Naive B cell (primary cell): ENCODE measurements at regions not wholly inside any gene's neighbourhood (a gene's known extent, or its start where the extent isn't known, plus 50 kb on each side); places are given as distances from the start of the nearest gene placed in this dataset.

Experiments used
- ATAC-seq, 2 donors: fragments of 150-1000 bp; cut with Tn5 transposase; 2 replicates each; pipeline ENCODE4 v1.10.0; 2021; ENCODE audit warnings: low read depth in 2 of 2, mild to moderate bottlenecking in 2 of 2, moderate library complexity in 2 of 2
- DNase-seq: peaks from one replicate; pipeline ENCODE4 v3.0.0; 2022
- H3K27ac Mint-ChIP-seq, 6 donors: one replicate each; pipeline ENCODE4 v1.8.0; 2020 to 2022; ENCODE audit warnings: mild to moderate bottlenecking in 6 of 6, mixed read lengths in 6 of 6, moderate library complexity in 5 of 6, inconsistent platforms in 2 of 6
- H3K27me3 Mint-ChIP-seq, 3 donors: one replicate each; pipeline ENCODE4 v1.8.0; 2021 to 2022; ENCODE audit warnings: mixed read lengths in 3 of 3, mild to moderate bottlenecking in 1 of 3
- H3K36me3 Mint-ChIP-seq, 2 donors: one replicate each; pipeline ENCODE4 v1.8.0; 2020 to 2022; ENCODE audit warnings: mixed read lengths in 2 of 2, inconsistent platforms in 1 of 2, mild to moderate bottlenecking in 1 of 2
- H3K4me1 Mint-ChIP-seq, 3 donors: one replicate each; pipeline ENCODE4 v1.8.0; 2020 to 2022; ENCODE audit warnings: mixed read lengths in 3 of 3, inconsistent platforms in 1 of 3, mild to moderate bottlenecking in 1 of 3, moderate library complexity in 1 of 3
- H3K4me3 Mint-ChIP-seq, 8 donors: one replicate each; pipeline ENCODE4 v1.8.0; 2020 to 2022; ENCODE audit warnings: mild to moderate bottlenecking in 8 of 8, mixed read lengths in 8 of 8, moderate library complexity in 8 of 8, inconsistent platforms in 2 of 8
- H3K9me3 Mint-ChIP-seq, 7 donors: one replicate each; pipeline ENCODE4 v1.8.0; 2020 to 2022; ENCODE audit warnings: mixed read lengths in 7 of 7, mild to moderate bottlenecking in 5 of 7, inconsistent platforms in 2 of 7, moderate library complexity in 1 of 7

GRCh38 chr1:34603594-34603993, 151.3 kb upstream of the GJB5 start:
- Mint-ChIP-seq H3K9me3 (peaks cover 0 to 4% (median 0%) of the 10 kb centered on the region in 7 donors), H3K27me3 (peaks cover 19 to 39% (median 20%) of the 10 kb centered on the region in 3 donors), H3K4me1 (no peaks in the 10 kb centered on the region), H3K4me3 (no peak overlapping the region), H3K27ac (no peak overlapping the region), H3K36me3 (no peaks in the 10 kb centered on the region)
- DNase-seq (no peak), ATAC-seq (no peak)

GRCh38 chr1:34606504-34606903, 148.3 kb upstream of the GJB5 start:
- H3K27ac Mint-ChIP-seq, result no peak overlapping the region
- DNase-seq (no peak), ATAC-seq (no peak)
- no peaks in the 10 kb centered on the region for H3K4me1 Mint-ChIP-seq
- H3K4me3 Mint-ChIP-seq, result no peak overlapping the region
- H3K27me3 Mint-ChIP-seq, result peaks cover 26 to 49% (median 30%) of the 10 kb centered on the region in 3 donors
- no peaks in the 10 kb centered on the region for H3K9me3 Mint-ChIP-seq
- no peaks in the 10 kb centered on the region for H3K36me3 Mint-ChIP-seq

- no peaks in the 10 kb centered on the region for H3K36me3 Mint-ChIP-seq
- no peaks in the 10 kb centered on the region for H3K9me3 Mint-ChIP-seq
- H3K4me1 Mint-ChIP-seq, result no peaks in the 10 kb centered on the region
- H3K27ac Mint-ChIP-seq, result no peak overlapping the region
- ATAC-seq (no peak), DNase-seq (no peak)
- H3K4me3 Mint-ChIP-seq, result no peak overlapping the region
- H3K27me3 Mint-ChIP-seq, result peaks cover 30 to 47% (median 34%) of the 10 kb centered on the region in 3 donors
Observed at GRCh38 chr1:34610063-34610462, 144.8 kb upstream of the GJB5 start.

GRCh38 chr1:34611571-34611970, 143.3 kb upstream of the GJB5 start:
- Mint-ChIP-seq H3K27ac (no peak overlapping the region), H3K4me1 (no peaks in the 10 kb centered on the region), H3K36me3 (no peaks in the 10 kb centered on the region), H3K27me3 (peaks cover 31 to 53% (median 38%) of the 10 kb centered on the region in 3 donors), H3K9me3 (no peaks in the 10 kb centered on the region), H3K4me3 (no peak overlapping the region)
- ATAC-seq, result no peak
- no peak for DNase-seq

- no peaks in the 10 kb centered on the region for H3K36me3 Mint-ChIP-seq
- no peaks in the 10 kb centered on the region for H3K4me1 Mint-ChIP-seq
- peaks cover 34 to 59% (median 42%) of the 10 kb centered on the region in 3 donors for H3K27me3 Mint-ChIP-seq
- no peaks in the 10 kb centered on the region for H3K9me3 Mint-ChIP-seq
- H3K4me3 Mint-ChIP-seq, result no peak overlapping the region
- ATAC-seq (no peak), DNase-seq (no peak)
- H3K27ac Mint-ChIP-seq, result no peak overlapping the region
Observed at GRCh38 chr1:34612091-34612827, 142.6 kb upstream of the GJB5 start.

- Mint-ChIP-seq H3K4me1 (no peaks in the 10 kb centered on the region), H3K27me3 (peaks cover 29 to 46% (median 31%) of the 10 kb centered on the region in 3 donors), H3K27ac (no peak overlapping the region), H3K36me3 (no peaks in the 10 kb centered on the region), H3K4me3 (no peak overlapping the region), H3K9me3 (no peaks in the 10 kb centered on the region)
- DNase-seq (no peak), ATAC-seq (no peak)
Observed at GRCh38 chr1:34617321-34618118, 137.3 kb upstream of the GJB5 start.

- no peaks in the 10 kb centered on the region for H3K4me1 Mint-ChIP-seq
- H3K27me3 Mint-ChIP-seq, result peaks cover 29 to 47% (median 31%) of the 10 kb centered on the region in 3 donors
- H3K36me3 Mint-ChIP-seq, result no peaks in the 10 kb centered on the region
- ATAC-seq (no peak), DNase-seq (no peak)
- no peaks in the 10 kb centered on the region for H3K9me3 Mint-ChIP-seq
- H3K4me3 Mint-ChIP-seq, result no peak overlapping the region
- no peak overlapping the region for H3K27ac Mint-ChIP-seq
Observed at GRCh38 chr1:34618381-34618780, 136.5 kb upstream of the GJB5 start.

GRCh38 chr1:34619256-34619655, 135.6 kb upstream of the GJB5 start:
- no peaks in the 10 kb centered on the region for H3K36me3 Mint-ChIP-seq
- no peak overlapping the region for H3K27ac Mint-ChIP-seq
- H3K4me3 Mint-ChIP-seq, result no peak overlapping the region
- H3K27me3 Mint-ChIP-seq, result peaks cover 29 to 42% (median 33%) of the 10 kb centered on the region in 3 donors
- no peaks in the 10 kb centered on the region for H3K4me1 Mint-ChIP-seq
- no peak for ATAC-seq
- no peaks in the 10 kb centered on the region for H3K9me3 Mint-ChIP-seq
- DNase-seq, result no peak

GRCh38 chr1:34621916-34622315, 132.9 kb upstream of the GJB5 start:
- Mint-ChIP-seq H3K9me3 (no peaks in the 10 kb centered on the region), H3K36me3 (no peaks in the 10 kb centered on the region), H3K27ac (no peak overlapping the region), H3K4me3 (no peak overlapping the region), H3K27me3 (peaks cover 25 to 40% (median 28%) of the 10 kb centered on the region in 3 donors), H3K4me1 (no peaks in the 10 kb centered on the region)
- ATAC-seq (no peak), DNase-seq (no peak)

GRCh38 chr1:34625521-34626015, 129.3 kb upstream of the GJB5 start:
- Mint-ChIP-seq H3K36me3 (no peaks in the 10 kb centered on the region), H3K27me3 (peaks cover 6 to 16% (median 9%) of the 10 kb centered on the region in 3 donors), H3K27ac (no peak overlapping the region), H3K4me1 (no peaks in the 10 kb centered on the region), H3K9me3 (no peaks in the 10 kb centered on the region), H3K4me3 (no peak overlapping the region)
- ATAC-seq, result no peak
- no peak for DNase-seq

GRCh38 chr1:34627465-34628240, 127.2 kb upstream of the GJB5 start:
- DNase-seq, result no peak
- H3K36me3 Mint-ChIP-seq, result no peaks in the 10 kb centered on the region
- H3K9me3 Mint-ChIP-seq, result no peaks in the 10 kb centered on the region
- no peak for ATAC-seq
- no peak overlapping the region for H3K4me3 Mint-ChIP-seq
- H3K27me3 Mint-ChIP-seq, result peaks cover 5 to 13% (median 7%) of the 10 kb centered on the region in 3 donors
- H3K27ac Mint-ChIP-seq, result no peak overlapping the region
- H3K4me1 Mint-ChIP-seq, result no peaks in the 10 kb centered on the region

- Mint-ChIP-seq H3K27me3 (peaks cover 0 to 6% (median 3%) of the 10 kb centered on the region in 3 donors), H3K9me3 (peaks cover 0 to 6% (median 1%) of the 10 kb centered on the region in 7 donors), H3K36me3 (no peaks in the 10 kb centered on the region), H3K4me3 (no peak overlapping the region), H3K4me1 (no peaks in the 10 kb centered on the region), H3K27ac (no peak overlapping the region)
- DNase-seq (no peak), ATAC-seq (no peak)
Observed at GRCh38 chr1:34631126-34631525, 123.7 kb upstream of the GJB5 start.

- Mint-ChIP-seq H3K4me1 (no peaks in the 10 kb centered on the region), H3K9me3 (peaks cover 2 to 14% (median 6%) of the 10 kb centered on the region in 7 donors), H3K27ac (no peak overlapping the region), H3K4me3 (no peak overlapping the region), H3K36me3 (no peaks in the 10 kb centered on the region), H3K27me3 (peaks cover 10 to 42% (median 26%) of the 10 kb centered on the region in 3 donors)
- ATAC-seq, result no peak
- no peak for DNase-seq
Observed at GRCh38 chr1:34639701-34640100, 115.1 kb upstream of the GJB5 start.
